Activated naive CD4-positive, alpha-beta T cell treated with anti-CD3 and anti-CD28 coated beads for 36 hours (primary cell): ENCODE measurements at regions not wholly inside any gene's neighbourhood (a gene's known extent, or its start where the extent isn't known, plus 50 kb on each side); places are given as distances from the start of the nearest gene placed in this dataset.

ENCODE experiments used
- CTCF ChIA-PET: fragments of 350-600 bp; sonication (Branson Sonifier 250); formaldehyde crosslinking; loops from one replicate; lab custom pipeline; 2021; ENCODE audit warnings: antibody characterized with exemption; lab: Charles Lee
- DNase-seq: peaks from one replicate; pipeline ENCODE4 v3.0.0-alpha.2; 2020
- H3K27ac Mint-ChIP-seq: one replicate; pipeline ENCODE4 v1.8.0; 2021; ENCODE audit warnings: mild to moderate bottlenecking, mixed read lengths
- H3K27me3 Mint-ChIP-seq: one replicate; pipeline ENCODE4 v1.8.0; 2021; ENCODE audit warnings: low read depth, mixed read lengths
- H3K36me3 Mint-ChIP-seq: one replicate; pipeline ENCODE4 v1.8.0; 2021; ENCODE audit warnings: low read depth, mixed read lengths
- H3K4me1 Mint-ChIP-seq: one replicate; pipeline ENCODE4 v1.8.0; 2021; ENCODE audit warnings: low read depth, mixed read lengths
- H3K4me3 Mint-ChIP-seq: one replicate; pipeline ENCODE4 v1.8.0; 2021; ENCODE audit warnings: mild to moderate bottlenecking, moderate library complexity, mixed read lengths
- H3K9me3 Mint-ChIP-seq: one replicate; pipeline ENCODE4 v1.8.0; 2021; ENCODE audit warnings: mixed read lengths
- intact Hi-C: fragments of 100-400 bp; cut with micrococcal nuclease; formaldehyde crosslinking; loops from one replicate; pipeline ENCODE4 v1.15.1; 2023

- Mint-ChIP-seq H3K27ac (no peak overlapping the region), H3K4me3 (no peak overlapping the region), H3K9me3 (no peaks in the 10 kb centered on the region), H3K27me3 (peaks cover 2% of the 10 kb centered on the region), H3K4me1 (no peaks in the 10 kb centered on the region), H3K36me3 (no peaks in the 10 kb centered on the region)
- DNase-seq, result no peak
- intact Hi-C loops, result loop anchor here (5.0 kb wide), 1 partner anchor 1267 kb away; no protein-coding TSS in a partner anchor
- CTCF ChIA-PET, result interaction anchor here (0.7 kb wide), 2 partner anchors 11 to 612 kb away, joined by 3 to 4 read pairs; no protein-coding TSS in a partner anchor
These were observed 136.3 kb upstream of the MLIP start for GRCh38 chr6:53974941-53975340.

GRCh38 chr6:53975941-53976615, 135.2 kb upstream of the MLIP start:
- no peaks in the 10 kb centered on the region for H3K36me3 Mint-ChIP-seq
- DNase-seq, result no peak
- H3K9me3 Mint-ChIP-seq, result no peaks in the 10 kb centered on the region
- H3K4me1 Mint-ChIP-seq, result no peaks in the 10 kb centered on the region
- H3K27ac Mint-ChIP-seq, result no peak overlapping the region
- no peaks in the 10 kb centered on the region for H3K27me3 Mint-ChIP-seq
- no peak overlapping the region for H3K4me3 Mint-ChIP-seq
- CTCF ChIA-PET, result interaction anchor here (0.7 kb wide), 1 partner anchor 89 kb away, joined by 6 read pairs; no protein-coding TSS in a partner anchor
- intact Hi-C loops, result loop anchor here (5.0 kb wide), 1 partner anchor 1266 kb away; no protein-coding TSS in a partner anchor

- CTCF ChIA-PET, result interaction anchor here (1.5 kb wide), 1 partner anchor 10 kb away, joined by 4 read pairs; no protein-coding TSS in a partner anchor
- intact Hi-C loops, result loop anchor here (5.0 kb wide), 1 partner anchor 1265 kb away; no protein-coding TSS in a partner anchor
- no peaks in the 10 kb centered on the region for H3K36me3 Mint-ChIP-seq
- H3K4me1 Mint-ChIP-seq, result no peaks in the 10 kb centered on the region
- no peaks in the 10 kb centered on the region for H3K27me3 Mint-ChIP-seq
- no peak for DNase-seq
- no peak overlapping the region for H3K4me3 Mint-ChIP-seq
- H3K27ac Mint-ChIP-seq, result no peak overlapping the region
- no peaks in the 10 kb centered on the region for H3K9me3 Mint-ChIP-seq
These were observed 133.7 kb upstream of the MLIP start for GRCh38 chr6:53977551-53977950.

- DNase-seq, result peak; percentile 20
- H3K4me3 Mint-ChIP-seq, result no peak overlapping the region
- no peaks in the 10 kb centered on the region for H3K36me3 Mint-ChIP-seq
- CTCF ChIA-PET, result interaction anchor here (0.6 to 0.7 kb wide), 2 partner anchors 376 to 853 kb away, joined by 3 read pairs; no protein-coding TSS in a partner anchor
- no peaks in the 10 kb centered on the region for H3K4me1 Mint-ChIP-seq
- no peaks in the 10 kb centered on the region for H3K9me3 Mint-ChIP-seq
- intact Hi-C loops, result loop anchor here (2.0 to 10.0 kb wide), 3 partner anchors 285 to 1263 kb away; no protein-coding TSS in a partner anchor
- H3K27ac Mint-ChIP-seq, result no peak overlapping the region
- H3K27me3 Mint-ChIP-seq, result peaks cover 2% of the 10 kb centered on the region
These were observed 131.7 kb upstream of the MLIP start for GRCh38 chr6:53979468-53980067.

GRCh38 chr6:53982366-53983050, 128.7 kb upstream of the MLIP start:
- H3K36me3 Mint-ChIP-seq, result no peaks in the 10 kb centered on the region
- no peak overlapping the region for H3K27ac Mint-ChIP-seq
- H3K9me3 Mint-ChIP-seq, result no peaks in the 10 kb centered on the region
- peaks cover 2% of the 10 kb centered on the region for H3K27me3 Mint-ChIP-seq
- intact Hi-C loops, result loop anchor here (10.0 kb wide), 1 partner anchor 282 kb away; no protein-coding TSS in a partner anchor
- H3K4me3 Mint-ChIP-seq, result no peak overlapping the region
- H3K4me1 Mint-ChIP-seq, result no peaks in the 10 kb centered on the region
- CTCF ChIA-PET, result no interaction called here
- no peak for DNase-seq

GRCh38 chr6:53983301-53983700, 127.9 kb upstream of the MLIP start:
- intact Hi-C loops, result loop anchor here (10.0 kb wide), 1 partner anchor 282 kb away; no protein-coding TSS in a partner anchor
- H3K27me3 Mint-ChIP-seq, result peaks cover 2% of the 10 kb centered on the region
- H3K27ac Mint-ChIP-seq, result no peak overlapping the region
- CTCF ChIA-PET, result interaction anchor here (0.7 kb wide), 1 partner anchor 110 kb away, joined by 3 read pairs; no protein-coding TSS in a partner anchor
- H3K4me3 Mint-ChIP-seq, result no peak overlapping the region
- H3K4me1 Mint-ChIP-seq, result no peaks in the 10 kb centered on the region
- H3K36me3 Mint-ChIP-seq, result no peaks in the 10 kb centered on the region
- no peaks in the 10 kb centered on the region for H3K9me3 Mint-ChIP-seq
- no peak for DNase-seq

- H3K4me3 Mint-ChIP-seq, result no peak overlapping the region
- CTCF ChIA-PET, result no interaction called here
- no peaks in the 10 kb centered on the region for H3K9me3 Mint-ChIP-seq
- peaks cover 2% of the 10 kb centered on the region for H3K27me3 Mint-ChIP-seq
- no peaks in the 10 kb centered on the region for H3K36me3 Mint-ChIP-seq
- no peaks in the 10 kb centered on the region for H3K4me1 Mint-ChIP-seq
- intact Hi-C loops, result loop anchor here (10.0 kb wide), 1 partner anchor 281 kb away; no protein-coding TSS in a partner anchor
- no peak overlapping the region for H3K27ac Mint-ChIP-seq
- no peak for DNase-seq
These were observed 127.1 kb upstream of the MLIP start for GRCh38 chr6:53984163-53984562.

GRCh38 chr6:53984581-53984980, 126.7 kb upstream of the MLIP start:
- H3K4me1 Mint-ChIP-seq, result no peaks in the 10 kb centered on the region
- H3K27ac Mint-ChIP-seq, result no peak overlapping the region
- DNase-seq, result no peak
- intact Hi-C loops, result loop anchor here (10.0 kb wide), 1 partner anchor 280 kb away; no protein-coding TSS in a partner anchor
- peaks cover 2% of the 10 kb centered on the region for H3K27me3 Mint-ChIP-seq
- no peaks in the 10 kb centered on the region for H3K36me3 Mint-ChIP-seq
- H3K4me3 Mint-ChIP-seq, result no peak overlapping the region
- CTCF ChIA-PET, result interaction anchor here (0.6 kb wide), 1 partner anchor 258 kb away, joined by 3 read pairs; no protein-coding TSS in a partner anchor
- H3K9me3 Mint-ChIP-seq, result no peaks in the 10 kb centered on the region

- peaks cover 2% of the 10 kb centered on the region for H3K27me3 Mint-ChIP-seq
- H3K9me3 Mint-ChIP-seq, result no peaks in the 10 kb centered on the region
- no peaks in the 10 kb centered on the region for H3K4me1 Mint-ChIP-seq
- no peak overlapping the region for H3K4me3 Mint-ChIP-seq
- no peaks in the 10 kb centered on the region for H3K36me3 Mint-ChIP-seq
- no peak overlapping the region for H3K27ac Mint-ChIP-seq
- CTCF ChIA-PET, result interaction anchor here (0.6 to 0.8 kb wide), 2 partner anchors 10 to 153 kb away, joined by 3 to 4 read pairs; no protein-coding TSS in a partner anchor
- DNase-seq, result no peak
- intact Hi-C loops, result loop anchor here (10.0 kb wide), 1 partner anchor 279 kb away; no protein-coding TSS in a partner anchor
These were observed 125.9 kb upstream of the MLIP start for GRCh38 chr6:53985366-53985765.

GRCh38 chr6:53986165-53986720, 125.0 kb upstream of the MLIP start:
- CTCF ChIA-PET, result interaction anchor here (0.5 to 1.5 kb wide), 3 partner anchors 8 to 154 kb away, joined by 3 to 4 read pairs (median 4); no protein-coding TSS in a partner anchor
- DNase-seq, result peak; percentile 44
- intact Hi-C loops, result loop anchor here (10.0 kb wide), 1 partner anchor 279 kb away; no protein-coding TSS in a partner anchor

GRCh38 chr6:53986721-53987521, 124.3 kb upstream of the MLIP start:
- CTCF ChIA-PET, result interaction anchor here (0.5 to 1.5 kb wide), 2 partner anchors 9 to 153 kb away, joined by 3 to 4 read pairs; no protein-coding TSS in a partner anchor
- DNase-seq, result no peak
- H3K27me3 Mint-ChIP-seq, result peaks cover 2% of the 10 kb centered on the region
- no peak overlapping the region for H3K27ac Mint-ChIP-seq
- H3K9me3 Mint-ChIP-seq, result no peaks in the 10 kb centered on the region
- H3K4me1 Mint-ChIP-seq, result no peaks in the 10 kb centered on the region
- H3K4me3 Mint-ChIP-seq, result no peak overlapping the region
- intact Hi-C loops, result loop anchor here (10.0 kb wide), 1 partner anchor 278 kb away; no protein-coding TSS in a partner anchor
- H3K36me3 Mint-ChIP-seq, result no peaks in the 10 kb centered on the region

More at GRCh38 chr6:53986165-53986720, 125.0 kb upstream of the MLIP start:
- no peaks in the 10 kb centered on the region for H3K9me3 Mint-ChIP-seq
- no peak overlapping the region for H3K4me3 Mint-ChIP-seq
- H3K27me3 Mint-ChIP-seq, result peaks cover 2% of the 10 kb centered on the region
- no peaks in the 10 kb centered on the region for H3K36me3 Mint-ChIP-seq
- no peak overlapping the region for H3K27ac Mint-ChIP-seq
- no peaks in the 10 kb centered on the region for H3K4me1 Mint-ChIP-seq
